ENCODE measurements at regions not wholly inside any gene's neighbourhood (a gene's known extent, or its start where the extent isn't known, plus 50 kb on each side); places are given as distances from the start of the nearest gene placed in this dataset.

DNA sequence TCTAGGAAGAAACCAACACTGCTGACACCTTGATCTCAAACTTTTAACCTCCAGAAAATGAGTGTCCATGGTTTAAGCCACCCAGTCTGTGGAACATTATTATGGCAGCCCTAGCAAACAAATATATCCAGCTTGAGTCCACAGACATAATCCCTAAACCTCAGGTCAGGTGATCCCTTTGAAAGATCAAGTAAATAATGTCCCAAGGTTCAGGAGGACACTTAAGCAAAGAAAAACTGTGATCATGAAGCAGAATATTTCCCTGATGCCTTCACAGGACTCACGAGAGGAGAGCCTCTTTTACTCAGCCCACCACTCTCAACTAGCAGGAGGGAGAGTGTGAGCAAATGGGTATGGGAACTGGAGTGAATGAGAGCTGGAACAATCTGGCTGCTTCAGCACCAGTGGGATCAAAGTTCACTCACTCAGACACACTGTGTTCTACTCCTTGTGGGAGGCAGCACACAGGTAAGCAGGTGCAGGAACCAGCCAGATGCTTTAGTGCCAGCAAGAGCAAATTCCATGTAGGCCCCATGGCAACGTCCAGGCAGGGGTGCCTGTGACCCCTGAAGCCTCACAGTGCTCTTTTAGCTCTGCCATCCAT, 608.4 kb downstream of the RAB28 start:
- in situ Hi-C loops (cut with MboI; ENCODE audit: low sequenced_read_pairs, unreplicated experiment): no loop called here
- DNase-seq (ENCODE audit: low spot score): no peak
- TF ChIP-seq, protein P1, sequence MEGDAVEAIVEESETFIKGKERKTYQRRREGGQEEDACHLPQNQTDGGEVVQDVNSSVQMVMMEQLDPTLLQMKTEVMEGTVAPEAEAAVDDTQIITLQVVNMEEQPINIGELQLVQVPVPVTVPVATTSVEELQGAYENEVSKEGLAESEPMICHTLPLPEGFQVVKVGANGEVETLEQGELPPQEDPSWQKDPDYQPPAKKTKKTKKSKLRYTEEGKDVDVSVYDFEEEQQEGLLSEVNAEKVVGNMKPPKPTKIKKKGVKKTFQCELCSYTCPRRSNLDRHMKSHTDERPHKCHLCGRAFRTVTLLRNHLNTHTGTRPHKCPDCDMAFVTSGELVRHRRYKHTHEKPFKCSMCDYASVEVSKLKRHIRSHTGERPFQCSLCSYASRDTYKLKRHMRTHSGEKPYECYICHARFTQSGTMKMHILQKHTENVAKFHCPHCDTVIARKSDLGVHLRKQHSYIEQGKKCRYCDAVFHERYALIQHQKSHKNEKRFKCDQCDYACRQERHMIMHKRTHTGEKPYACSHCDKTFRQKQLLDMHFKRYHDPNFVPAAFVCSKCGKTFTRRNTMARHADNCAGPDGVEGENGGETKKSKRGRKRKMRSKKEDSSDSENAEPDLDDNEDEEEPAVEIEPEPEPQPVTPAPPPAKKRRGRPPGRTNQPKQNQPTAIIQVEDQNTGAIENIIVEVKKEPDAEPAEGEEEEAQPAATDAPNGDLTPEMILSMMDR (IDR thresholded peaks at IDR 0.05; ENCODE audit: borderline replicate concordance, control extremely low read depth, extremely low read depth, insufficient read depth, missing control alignments): no peak

DNA sequence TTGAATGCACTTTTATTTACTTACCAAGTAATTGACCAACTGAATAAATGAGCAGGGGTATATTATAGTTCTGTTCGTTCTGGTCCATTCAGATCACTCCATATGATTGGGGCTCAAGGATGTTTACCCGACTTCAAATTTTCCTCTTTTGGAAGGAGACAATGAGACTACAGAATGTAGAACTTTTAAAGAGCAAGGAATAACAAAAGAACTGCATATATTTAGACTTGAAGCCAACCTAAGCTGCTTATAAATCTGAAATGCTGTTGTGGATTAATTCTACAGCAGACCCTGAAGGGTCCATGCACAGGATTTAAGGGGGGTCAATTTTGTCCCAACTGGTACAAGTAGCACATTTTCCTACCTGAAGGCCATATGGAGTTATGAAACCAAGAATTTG, 610.8 kb downstream of the RAB28 start:
- DNase-seq (ENCODE audit: low spot score): no peak
- in situ Hi-C loops (cut with MboI; ENCODE audit: low sequenced_read_pairs, unreplicated experiment): no loop called here
- TF ChIP-seq, protein P1 (IDR thresholded peaks at IDR 0.05; ENCODE audit: borderline replicate concordance, control extremely low read depth, extremely low read depth, insufficient read depth, missing control alignments): no peak

DNA sequence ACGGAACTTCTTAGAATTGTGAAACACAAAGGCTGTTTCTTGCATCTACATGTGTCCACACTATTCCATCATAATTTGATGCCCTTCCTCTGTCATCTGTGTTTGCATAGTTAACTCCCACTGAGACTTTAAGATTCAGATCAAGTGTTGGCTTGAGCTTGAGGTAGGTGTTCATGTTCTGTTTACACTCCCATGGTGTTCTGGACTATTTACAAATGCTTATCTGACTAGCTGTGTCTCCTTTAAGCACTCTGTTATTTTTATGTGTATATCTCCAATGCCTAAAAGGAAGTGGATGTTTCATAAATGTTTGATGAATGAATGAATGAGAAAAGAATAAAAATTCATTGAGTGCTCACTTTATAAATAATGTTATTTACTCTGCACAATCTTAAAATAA, 622.7 kb downstream of the RAB28 start:
- TF ChIP-seq, protein P1 (IDR thresholded peaks at IDR 0.05; ENCODE audit: borderline replicate concordance, control extremely low read depth, extremely low read depth, insufficient read depth, missing control alignments): no peak
- DNase-seq (ENCODE audit: low spot score): no peak
- in situ Hi-C loops (cut with MboI; ENCODE audit: low sequenced_read_pairs, unreplicated experiment): no loop called here

GRCh38 chr4:12852338-12853307, 631.5 kb downstream of the RAB28 start:
- in situ Hi-C loops (cut with MboI; ENCODE audit: low sequenced_read_pairs, unreplicated experiment): no loop called here
- TF ChIP-seq, protein P1 (IDR thresholded peaks at IDR 0.05; ENCODE audit: borderline replicate concordance, control extremely low read depth, extremely low read depth, insufficient read depth, missing control alignments): peak; percentile 26
- DNase-seq (ENCODE audit: low spot score): peak; percentile 29

- no peak for DNase-seq (ENCODE audit: low spot score)
- in situ Hi-C loops (cut with MboI; ENCODE audit: low sequenced_read_pairs, unreplicated experiment): loop anchor here (10.0 kb wide), 1 partner anchor 708 kb away; no protein-coding TSS in a partner anchor
- TF ChIP-seq, protein P1 (IDR thresholded peaks at IDR 0.05; ENCODE audit: borderline replicate concordance, control extremely low read depth, extremely low read depth, insufficient read depth, missing control alignments): no peak
Observed at GRCh38 chr4:12846368-12846767, 637.8 kb downstream of the RAB28 start.

- no peak for DNase-seq (ENCODE audit: low spot score)
- in situ Hi-C loops (cut with MboI; ENCODE audit: low sequenced_read_pairs, unreplicated experiment): loop anchor here (10.0 kb wide), 1 partner anchor 711 kb away; no protein-coding TSS in a partner anchor
- TF ChIP-seq, protein P1 (IDR thresholded peaks at IDR 0.05; ENCODE audit: borderline replicate concordance, control extremely low read depth, extremely low read depth, insufficient read depth, missing control alignments): no peak
Observed at GRCh38 chr4:12844141-12844540, 640.0 kb downstream of the RAB28 start.

All from GM13976 (cell line).